Keratinocyte (primary cell): ENCODE measurements at regions not wholly inside any gene's neighbourhood (a gene's known extent, or its start where the extent isn't known, plus 50 kb on each side); places are given as distances from the start of the nearest gene placed in this dataset.

Experiments
- DNase-seq: peaks from one replicate; pipeline ENCODE4 v3.0.0-alpha.2; 2011; ENCODE audit warnings: low read depth, missing footprints, low spot score
- FAIRE-seq: peaks from 2 replicates; lab custom pipeline; 2011; peaks lifted over from hg19 to GRCh38; lab: Jason Lieb, UNC
- H2AFZ ChIP-seq: 2 replicates; pipeline ENCODE4 v1.6.0; 2012; ENCODE audit warnings: low read length, control low read depth, inconsistent platforms; ENCODE audit not compliant: control insufficient read depth
- H3K27ac ChIP-seq: 2 replicates; pipeline ENCODE4 v1.5.1; 2011; ENCODE audit warnings: low read length; ENCODE audit not compliant: control insufficient read depth, insufficient read depth
- H3K27me3 ChIP-seq: 3 replicates; pipeline ENCODE4 v1.6.0; 2011; ENCODE audit warnings: low read length; ENCODE audit not compliant: control insufficient read depth, insufficient read depth; ENCODE audit errors: extremely low read depth
- H3K36me3 ChIP-seq, 2 experiments: 2 replicates in 1 of 2; 3 replicates in 1 of 2; pipeline ENCODE4 v1.5.1; 2011; ENCODE audit warnings: low read length in 2 of 2, mild to moderate bottlenecking in 1 of 2; ENCODE audit not compliant: control insufficient read depth in 2 of 2, insufficient read depth in 2 of 2; ENCODE audit errors: extremely low read depth in 1 of 2
- H3K4me1 ChIP-seq: 3 replicates; pipeline ENCODE4 v1.5.1; 2011; ENCODE audit warnings: low read length; ENCODE audit not compliant: control insufficient read depth, insufficient read depth; ENCODE audit errors: extremely low read depth
- H3K4me2 ChIP-seq: 3 replicates; pipeline ENCODE4 v1.6.0; 2011; ENCODE audit warnings: low read depth, low read length; ENCODE audit not compliant: control insufficient read depth, insufficient read depth; ENCODE audit errors: extremely low read depth
- H3K4me3 ChIP-seq, 3 experiments: fragments of 200-600 bp in 1 of 3; sonication (generic) in 1 of 3; 2 replicates in 2 of 3; 3 replicates in 1 of 3; pipeline ENCODE4 v1.5.1; 2011 to 2016; ENCODE audit warnings: low read length in 3 of 3, mild to moderate bottlenecking in 3 of 3, control low read depth in 2 of 3, inconsistent platforms in 1 of 3, low read depth in 1 of 3, mixed read lengths in 1 of 3, mixed run types in 1 of 3, moderate library complexity in 1 of 3; ENCODE audit not compliant: control insufficient read depth in 2 of 3, insufficient read depth in 2 of 3; ENCODE audit errors: extremely low read depth in 1 of 3
- H3K79me2 ChIP-seq: 2 replicates; pipeline ENCODE4 v1.6.0; 2012; ENCODE audit warnings: low read length; ENCODE audit not compliant: control insufficient read depth, insufficient read depth
- H3K9ac ChIP-seq: 3 replicates; pipeline ENCODE4 v1.6.0; 2011; ENCODE audit warnings: low read length; ENCODE audit not compliant: control insufficient read depth, insufficient read depth; ENCODE audit errors: extremely low read depth
- H3K9me1 ChIP-seq: 3 replicates; pipeline ENCODE4 v1.6.0; 2011; ENCODE audit warnings: low read length; ENCODE audit not compliant: control insufficient read depth, insufficient read depth; ENCODE audit errors: extremely low read depth
- H3K9me3 ChIP-seq: 2 replicates; pipeline ENCODE4 v1.5.1; 2012; ENCODE audit warnings: low read depth, low read length; ENCODE audit not compliant: control insufficient read depth
- H4K20me1 ChIP-seq: 3 replicates; pipeline ENCODE4 v1.6.0; 2011; ENCODE audit warnings: low read length; ENCODE audit not compliant: control insufficient read depth, insufficient read depth; ENCODE audit errors: extremely low read depth
- CTCF ChIP-seq, 3 experiments: IDR thresholded peaks in 1 of 3; conservative IDR thresholded peaks in 1 of 3; optimal IDR thresholded peaks in 1 of 3; 2 replicates in 2 of 3; 3 replicates in 1 of 3; pipeline versions ENCODE3 to v1.5.1; 2011; ENCODE audit warnings: low read length in 3 of 3, mild to moderate bottlenecking in 3 of 3, moderate library complexity in 2 of 3, control low read depth in 1 of 3, inconsistent platforms in 1 of 3; ENCODE audit not compliant: insufficient read depth in 2 of 3; ENCODE audit errors: extremely low read depth in 1 of 3
- EZH2 ChIP-seq: IDR thresholded peaks from one replicate; pipeline ENCODE4 v1.6.1; 2012; ENCODE audit warnings: inconsistent platforms, mild to moderate bottlenecking, low read length, moderate library complexity
- dilution Hi-C: fragments of 300-500 bp; cut with MboI; formaldehyde crosslinking; loops from one replicate; pipeline ENCODE4 v1.7.0; 2020; ENCODE audit warnings: low sequenced_read_pairs; ENCODE audit not compliant: extremely low pct_ligation_motif_present

DNA sequence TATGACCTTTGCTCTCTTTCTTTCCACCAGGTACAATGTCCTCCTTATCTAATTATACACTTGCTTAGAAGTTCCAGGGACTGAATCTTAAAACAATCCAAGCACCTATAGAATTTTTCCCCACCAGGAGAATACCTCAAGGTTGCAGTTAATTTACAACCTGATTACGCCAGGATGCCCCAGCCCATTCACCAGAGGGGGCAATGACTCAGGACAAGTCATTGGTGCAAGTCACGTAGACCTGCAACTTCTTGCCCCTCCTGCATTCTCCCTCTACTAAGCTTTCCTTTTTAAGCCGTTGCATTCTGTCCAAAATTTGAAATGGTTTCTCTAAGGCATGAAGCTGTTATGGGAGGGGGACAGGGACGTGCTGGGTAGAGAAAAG, 111.1 kb upstream of the SCAF11 start:
- no peaks in the 10 kb centered on the region for H3K9me3 ChIP-seq
- H3K4me1 ChIP-seq: peaks cover 6% of the 10 kb centered on the region
- H3K27ac ChIP-seq: no peak overlapping the region
- no peaks in the 10 kb centered on the region for H3K36me3 ChIP-seq
- no peaks in the 10 kb centered on the region for H4K20me1 ChIP-seq
- no peak overlapping the region for H3K9ac ChIP-seq
- H3K27me3 ChIP-seq: no peaks in the 10 kb centered on the region
- dilution Hi-C loops: no loop called here
- no peak overlapping the region for H3K4me3 ChIP-seq
- no peak overlapping the region for H3K4me2 ChIP-seq
- FAIRE-seq (no peak), DNase-seq (no peak)
- no peaks in the 10 kb centered on the region for H3K9me1 ChIP-seq
- TF ChIP-seq CTCF (optimal IDR thresholded peaks at IDR 0.05 in 1 of 3, IDR thresholded peaks at IDR 0.05 in 1 of 3, conservative IDR thresholded peaks at IDR 0.05 in 1 of 3; ENCODE audit: extremely low read depth in 1 of 3, insufficient read depth in 2 of 3, low read length in 3 of 3) (no peak), EZH2 (no peak)
- no peaks in the 10 kb centered on the region for H3K79me2 ChIP-seq
- no peak overlapping the region for H2AFZ ChIP-seq

DNA sequence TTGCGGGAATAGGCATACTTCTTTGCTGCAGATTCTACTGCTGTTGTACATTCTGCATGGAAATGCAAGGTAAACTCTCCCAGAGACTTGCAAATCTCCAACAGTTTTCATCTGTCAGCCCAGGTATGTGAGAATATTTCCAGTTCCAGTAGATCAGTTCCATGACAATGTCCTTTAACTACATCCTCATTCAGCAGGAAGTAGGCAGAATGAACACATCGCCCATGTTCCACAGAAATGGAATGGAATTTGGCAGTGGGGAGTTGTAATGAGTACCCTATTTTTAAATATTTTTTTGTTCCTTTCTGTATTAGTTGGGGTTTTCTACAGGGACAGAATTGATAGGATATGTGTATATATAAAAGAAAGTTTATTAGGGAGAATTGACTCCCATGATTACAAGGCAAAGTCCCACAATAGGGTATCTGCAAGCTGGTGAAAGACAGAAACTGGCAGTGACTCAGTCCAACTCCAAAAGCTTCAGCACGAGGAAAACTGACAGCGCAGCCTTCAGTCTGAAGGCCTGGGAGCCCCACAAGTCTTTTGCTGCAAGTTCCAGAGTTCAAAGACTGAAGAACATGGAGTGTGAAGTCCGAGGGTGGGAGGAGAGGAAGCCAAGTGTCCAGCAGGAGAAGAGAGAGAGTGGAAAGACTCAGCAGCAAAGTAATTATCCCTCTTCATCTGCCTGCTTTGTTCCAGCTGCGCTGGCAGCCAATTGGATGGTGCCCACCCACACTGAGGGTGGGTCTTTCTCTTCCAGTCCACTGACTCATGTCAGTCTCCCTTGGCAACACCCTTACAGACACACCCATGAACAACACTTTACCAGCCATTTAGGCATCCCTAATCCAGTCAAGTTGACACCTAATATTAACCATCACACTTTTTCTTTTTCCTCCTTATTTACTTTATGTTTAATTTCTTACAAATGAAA, 110.4 kb upstream of the SCAF11 start:
- DNase-seq: no peak
- TF ChIP-seq EZH2 (no peak), CTCF (optimal IDR thresholded peaks at IDR 0.05 in 1 of 3, IDR thresholded peaks at IDR 0.05 in 1 of 3, conservative IDR thresholded peaks at IDR 0.05 in 1 of 3; ENCODE audit: extremely low read depth in 1 of 3, insufficient read depth in 2 of 3, low read length in 3 of 3) (no peak)

More for the DNA sequence above, 110.4 kb upstream of the SCAF11 start:
- no peak overlapping the region for H3K4me2 ChIP-seq
- H3K9me1 ChIP-seq: no peaks in the 10 kb centered on the region
- no peaks in the 10 kb centered on the region for H3K79me2 ChIP-seq
- no peaks in the 10 kb centered on the region for H3K36me3 ChIP-seq
- no peak for FAIRE-seq
- H3K4me1 ChIP-seq: peaks cover 6% of the 10 kb centered on the region
- H4K20me1 ChIP-seq: no peaks in the 10 kb centered on the region
- no peak overlapping the region for H3K4me3 ChIP-seq
- no peaks in the 10 kb centered on the region for H3K27me3 ChIP-seq
- H3K9ac ChIP-seq: no peak overlapping the region
- dilution Hi-C loops: no loop called here
- no peaks in the 10 kb centered on the region for H3K9me3 ChIP-seq
- H3K27ac ChIP-seq: no peak overlapping the region
- H2AFZ ChIP-seq: no peak overlapping the region
